Mesendoderm (in vitro differentiated cells): ENCODE measurements at regions not wholly inside any gene's neighbourhood (a gene's known extent, or its start where the extent isn't known, plus 50 kb on each side); places are given as distances from the start of the nearest gene placed in this dataset.
"Not testable (repeated sequence)": the region's sequence is repeated elsewhere in the genome, so short reads cannot be mapped to it uniquely, and the experiment has no call there.

Source experiments
- DNase-seq: peaks from one replicate; pipeline ENCODE4 v3.0.0; 2013
- H2AK5ac ChIP-seq: 2 replicates; pipeline ENCODE4 v1.6.1; 2013; ENCODE audit warnings: low read length, inconsistent platforms
- H2BK120ac ChIP-seq: 2 replicates; pipeline ENCODE4 v1.6.1; 2013; ENCODE audit warnings: low read depth, mild to moderate bottlenecking, low read length, moderate library complexity, mixed read lengths
- H2BK15ac ChIP-seq: replicated peaks from 2 replicates; pipeline ENCODE4 v1.6.1; 2013; ENCODE audit warnings: low read depth, mild to moderate bottlenecking, moderate library complexity
- H2BK5ac ChIP-seq: 2 replicates; pipeline ENCODE4 v1.6.1; 2013; ENCODE audit warnings: low read length, inconsistent platforms
- H3K18ac ChIP-seq: 2 replicates; pipeline ENCODE4 v1.6.1; 2013; ENCODE audit warnings: mild to moderate bottlenecking, low read length, mixed read lengths
- H3K23ac ChIP-seq: one replicate; pipeline ENCODE4 v1.6.1; 2013; ENCODE audit warnings: low read length
- H3K27ac ChIP-seq: 2 replicates; pipeline ENCODE4 v1.5.1; 2013; ENCODE audit warnings: low read depth, mild to moderate bottlenecking, inconsistent platforms, low read length, moderate library complexity
- H3K27me3 ChIP-seq: 2 replicates; pipeline ENCODE4 v1.6.1; 2013; ENCODE audit warnings: low read length, control low read depth, mild to moderate bottlenecking, inconsistent platforms; ENCODE audit not compliant: insufficient read depth, poor library complexity
- H3K36me3 ChIP-seq: 2 replicates; pipeline ENCODE4 v1.6.1; 2013; ENCODE audit warnings: low read length, inconsistent platforms; ENCODE audit not compliant: control insufficient read depth, insufficient read depth
- H3K4ac ChIP-seq: one replicate; pipeline ENCODE4 v1.6.1; 2013; ENCODE audit warnings: low read depth, mild to moderate bottlenecking, low read length, moderate library complexity
- H3K4me1 ChIP-seq: 2 replicates; pipeline ENCODE4 v1.6.1; 2013; ENCODE audit warnings: low read depth, low read length, inconsistent platforms; ENCODE audit not compliant: control insufficient read depth
- H3K4me2 ChIP-seq: 2 replicates; pipeline ENCODE4 v1.6.1; 2013; ENCODE audit warnings: low read length
- H3K4me3 ChIP-seq: 2 replicates; pipeline ENCODE4 v1.5.1; 2013; ENCODE audit warnings: mild to moderate bottlenecking, low read length
- H3K56ac ChIP-seq: one replicate; pipeline ENCODE4 v1.6.1; 2013; ENCODE audit warnings: low read length
- H3K79me1 ChIP-seq: 2 replicates; pipeline ENCODE4 v1.6.1; 2013; ENCODE audit warnings: low read length, inconsistent platforms
- H3K79me2 ChIP-seq: 2 replicates; pipeline ENCODE4 v1.6.1; 2013; ENCODE audit warnings: mild to moderate bottlenecking, low read length; ENCODE audit not compliant: control insufficient read depth, insufficient read depth
- H3K9ac ChIP-seq: 2 replicates; pipeline ENCODE4 v1.6.1; 2013; ENCODE audit warnings: low read length, inconsistent platforms
- H4K5ac ChIP-seq: one replicate; pipeline ENCODE4 v1.6.1; 2013; ENCODE audit warnings: low read length
- H4K8ac ChIP-seq: one replicate; pipeline ENCODE4 v1.6.1; 2013; ENCODE audit warnings: low read depth, mild to moderate bottlenecking, control low read depth, low read length, moderate library complexity
- WGBS: extraction: QIAGEN DNeasy Blood & Tissue Kit; methylation state at CpG from one replicate; pipeline ENCODE4 v1.1.7; 2013; ENCODE audit warnings: low lambda C conversion rate, missing lambda C conversion rate; ENCODE audit not compliant: insufficient coverage; ENCODE audit errors: extremely low coverage; 5-methylcytosine and 5-hydroxymethylcytosine counted together

DNA sequence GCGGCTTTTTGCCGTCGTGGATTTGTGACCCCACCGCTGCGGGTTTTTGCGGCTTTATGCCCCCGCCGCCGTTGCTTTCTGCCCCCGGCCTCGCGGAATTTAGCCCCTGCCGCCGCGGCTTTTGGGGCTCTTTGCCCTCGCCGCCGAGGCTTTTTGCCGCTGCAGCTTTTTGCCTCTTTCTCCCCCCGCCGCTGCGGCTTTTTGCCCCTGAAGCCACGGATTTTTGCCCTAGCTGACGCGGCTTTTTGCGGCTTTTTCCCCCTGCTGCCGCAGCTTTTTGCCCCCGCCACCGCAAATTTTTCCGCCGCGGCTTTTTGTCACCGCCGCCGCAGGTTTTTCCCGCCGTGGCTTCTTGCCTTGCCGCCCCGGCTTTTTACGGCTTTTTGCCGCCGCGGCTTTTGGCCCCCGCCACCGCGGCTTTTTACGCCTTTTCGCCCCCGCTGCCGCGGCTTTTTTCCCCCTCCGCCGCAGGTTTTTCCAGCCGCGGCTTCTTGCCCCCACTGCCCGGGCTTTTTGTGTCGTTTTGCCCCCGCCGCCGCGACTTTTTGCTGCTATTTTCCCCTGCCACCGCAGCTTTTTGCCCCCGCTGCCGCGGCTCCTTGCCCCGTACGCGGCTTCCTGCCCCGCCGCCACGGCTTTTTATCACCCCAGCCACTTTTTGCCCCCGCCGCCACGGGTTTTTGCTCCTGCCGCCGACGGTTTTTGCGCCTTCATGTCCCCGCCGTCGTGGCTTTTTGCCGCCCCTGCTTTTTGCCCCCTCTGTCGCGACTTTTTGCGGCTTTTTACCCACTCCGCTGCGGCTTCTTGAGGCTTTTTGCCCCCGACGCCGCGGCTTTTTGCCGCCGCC is 3933.6 kb downstream of the SRGAP2C start:
- Histone ChIP-seq H3K36me3 (no peaks in the 10 kb centered on the region), H3K9ac (no peak overlapping the region), H3K4ac (no peak overlapping the region), H3K4me1 (no peaks in the 10 kb centered on the region), H3K56ac (no peak overlapping the region), H4K8ac (no peak overlapping the region), H3K27ac (no peak overlapping the region), H3K4me2 (no peak overlapping the region), H4K5ac (no peak overlapping the region), H3K23ac (no peak overlapping the region), H3K79me1 (no peaks in the 10 kb centered on the region), H2AK5ac (no peak overlapping the region), H2BK120ac (no peak overlapping the region), H3K27me3 (no peaks in the 10 kb centered on the region), H2BK15ac (no peak overlapping the region), H3K4me3 (no peak overlapping the region), H3K79me2 (no peaks in the 10 kb centered on the region), H2BK5ac (no peak overlapping the region), H3K18ac (no peak overlapping the region)
- no peak for DNase-seq
- no CpG with 5 or more reads among the region's 93 CpGs for WGBS

DNA sequence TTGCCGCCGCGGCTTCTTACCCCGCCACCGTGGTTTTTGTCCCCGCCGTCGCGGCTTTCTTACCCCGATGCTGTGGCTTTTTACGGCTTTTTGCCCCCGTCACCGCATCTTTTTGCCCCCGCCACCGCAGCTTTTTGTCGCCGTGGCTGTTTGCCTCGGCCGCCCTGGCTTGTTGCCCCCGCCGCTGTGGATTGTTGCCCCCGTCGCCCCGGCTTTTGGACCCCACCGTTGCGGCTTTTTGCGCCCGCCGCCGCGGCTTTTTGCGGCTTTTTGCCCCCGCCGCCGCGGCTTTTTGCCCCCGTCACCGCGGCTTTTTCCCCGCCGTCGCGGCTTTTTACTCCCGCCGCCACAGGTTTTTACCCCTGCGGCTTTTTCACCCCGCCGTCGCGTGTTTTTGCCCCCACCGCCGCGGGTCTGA is 3934.3 kb downstream of the SRGAP2C start:
- WGBS: no CpG with 5 or more reads among the region's 53 CpGs
- no peak overlapping the region for H3K23ac ChIP-seq
- no peak for DNase-seq
- no peak overlapping the region for H2BK15ac ChIP-seq
- no peaks in the 10 kb centered on the region for H3K4me1 ChIP-seq
- H2BK5ac ChIP-seq: no peak overlapping the region
- no peak overlapping the region for H3K4me2 ChIP-seq
- no peak overlapping the region for H3K4ac ChIP-seq
- no peaks in the 10 kb centered on the region for H3K36me3 ChIP-seq
- no peak overlapping the region for H4K5ac ChIP-seq
- no peak overlapping the region for H3K4me3 ChIP-seq
- no peak overlapping the region for H3K27ac ChIP-seq
- no peak overlapping the region for H3K18ac ChIP-seq
- no peaks in the 10 kb centered on the region for H3K27me3 ChIP-seq
- no peak overlapping the region for H3K56ac ChIP-seq
- H3K9ac ChIP-seq: no peak overlapping the region
- H3K79me2 ChIP-seq: no peaks in the 10 kb centered on the region
- H2AK5ac ChIP-seq: no peak overlapping the region
- H3K79me1 ChIP-seq: no peaks in the 10 kb centered on the region
- H4K8ac ChIP-seq: no peak overlapping the region
- H2BK120ac ChIP-seq: no peak overlapping the region

DNA sequence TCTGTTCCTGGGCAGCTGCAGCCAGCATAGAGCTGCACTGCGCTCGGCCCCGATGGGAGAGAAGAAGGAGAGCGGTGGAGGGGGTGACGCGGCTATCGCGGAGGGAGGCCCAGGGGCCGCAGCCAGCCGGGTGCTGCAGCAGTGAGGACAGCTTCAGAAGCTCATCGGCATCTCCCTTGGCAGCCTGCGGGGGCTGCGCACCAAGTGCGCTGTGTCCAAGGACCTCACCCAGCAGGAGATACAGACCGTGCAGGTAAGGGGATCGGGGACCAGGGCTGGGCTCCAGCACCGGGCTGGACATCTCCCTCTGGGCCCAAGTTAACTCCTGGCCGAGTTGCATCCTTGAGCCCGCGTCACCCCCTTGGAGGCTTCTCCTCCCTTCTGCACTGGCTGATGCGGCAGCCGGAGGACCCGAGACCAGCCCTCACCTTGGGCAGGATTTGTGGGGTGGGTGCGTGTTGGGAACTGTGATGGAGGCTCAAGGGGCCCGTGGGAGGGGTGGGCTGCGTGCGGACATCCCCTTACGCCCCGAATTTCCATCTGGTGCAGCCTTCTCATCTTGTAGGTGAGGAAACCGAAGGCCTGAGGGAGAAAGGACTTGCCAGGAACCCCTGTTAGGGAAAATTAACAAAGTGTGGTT is 3934.9 kb downstream of the SRGAP2C start:
- H2AK5ac ChIP-seq, H3K79me2 ChIP-seq: not testable (repeated sequence)
- WGBS: no CpG with 5 or more reads among the region's 30 CpGs

DNA sequence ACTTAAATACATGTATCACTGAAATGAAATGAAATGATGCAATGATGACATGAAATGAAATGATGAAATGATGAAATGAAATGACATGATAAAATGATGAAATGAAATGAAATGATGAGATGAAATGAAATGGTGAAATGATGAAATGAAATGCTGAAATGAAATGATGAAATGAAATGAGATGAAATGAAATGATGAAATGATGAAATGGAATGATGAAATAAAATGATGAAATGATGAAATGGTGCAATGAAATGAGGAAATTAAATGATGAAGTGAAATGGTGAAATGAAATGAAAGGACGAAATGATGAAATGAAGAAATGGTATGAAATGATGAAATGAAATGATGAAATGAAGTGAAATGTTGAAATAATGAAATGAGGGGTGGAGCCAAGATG is 3937.8 kb downstream of the SRGAP2C start:
- not testable (repeated sequence) for H3K79me2 ChIP-seq, H3K27me3 ChIP-seq, H3K4me2 ChIP-seq, H4K5ac ChIP-seq, H3K4ac ChIP-seq, H3K4me1 ChIP-seq, H2BK5ac ChIP-seq, H3K23ac ChIP-seq, DNase-seq, H3K36me3 ChIP-seq, H3K79me1 ChIP-seq, H3K18ac ChIP-seq, H4K8ac ChIP-seq, H3K9ac ChIP-seq, H3K56ac ChIP-seq, H2AK5ac ChIP-seq, H2BK15ac ChIP-seq, H2BK120ac ChIP-seq, H3K27ac ChIP-seq, H3K4me3 ChIP-seq
- 100% methylated on average over 1 of the region's 1 CpG for WGBS

More for the DNA sequence above, 3934.9 kb downstream of the SRGAP2C start:
- not testable (repeated sequence) for H3K27me3 ChIP-seq, H3K4me2 ChIP-seq, H4K5ac ChIP-seq, H2BK15ac ChIP-seq, H3K18ac ChIP-seq, H3K4me1 ChIP-seq, H3K79me1 ChIP-seq, H3K36me3 ChIP-seq, H4K8ac ChIP-seq, H3K4me3 ChIP-seq, H3K27ac ChIP-seq, H2BK120ac ChIP-seq, H3K4ac ChIP-seq, DNase-seq, H3K56ac ChIP-seq, H3K9ac ChIP-seq, H3K23ac ChIP-seq, H2BK5ac ChIP-seq
